GM12878 (cell line): ENCODE measurements at regions not wholly inside any gene's neighbourhood (a gene's known extent, or its start where the extent isn't known, plus 50 kb on each side); places are given as distances from the start of the nearest gene placed in this dataset.

Experiments
- BCL11A ChIP-seq: IDR thresholded peaks from 2 replicates; pipeline ENCODE4 v1.6.1; 2011; ENCODE audit warnings: low read depth, low read length
- CHD2 ChIP-seq: IDR thresholded peaks from 2 replicates; pipeline ENCODE4 v1.6.1; 2011; ENCODE audit warnings: low read depth, low read length, improper control_type of control experiment, borderline replicate concordance
- RUNX3 ChIP-seq: IDR thresholded peaks from 2 replicates; pipeline ENCODE4 v1.6.1; 2012; ENCODE audit warnings: low read length, inconsistent platforms
- SUPT20H ChIP-seq: IDR thresholded peaks from 2 replicates; pipeline ENCODE4 v1.6.1; 2011; ENCODE audit warnings: low read depth, mild to moderate bottlenecking, low read length, moderate library complexity, borderline replicate concordance; ENCODE audit not compliant: control insufficient read depth
- TF ChIP-seq, protein P1 (sequence below), 3 experiments: IDR thresholded peaks in 2 of 3; conservative IDR thresholded peaks in 1 of 3; 2 replicates each; pipeline ENCODE4 v1.5.1; 2011; ENCODE audit warnings: low read depth in 3 of 3, low read length in 3 of 3, mild to moderate bottlenecking in 3 of 3, control low read depth in 2 of 3, moderate library complexity in 2 of 3, inconsistent platforms in 1 of 3, mixed read lengths in 1 of 3; ENCODE audit not compliant: control insufficient read depth in 2 of 3, insufficient read depth in 1 of 3; ENCODE audit errors: extremely low read depth in 1 of 3
- TF ChIP-seq, protein P2 (sequence below): IDR thresholded peaks from 2 replicates; pipeline ENCODE4 v1.6.1; 2011; ENCODE audit warnings: borderline replicate concordance, low read depth, mild to moderate bottlenecking, moderate library complexity, mixed read lengths, low read length; ENCODE audit not compliant: insufficient read depth; ENCODE audit errors: extremely low read length
- TF ChIP-seq, protein P3 (sequence below): fragments of 450-650 bp; IDR thresholded peaks from 2 replicates; pipeline ENCODE4 v1.6.1; 2014; ENCODE audit warnings: mild to moderate bottlenecking

DNA sequence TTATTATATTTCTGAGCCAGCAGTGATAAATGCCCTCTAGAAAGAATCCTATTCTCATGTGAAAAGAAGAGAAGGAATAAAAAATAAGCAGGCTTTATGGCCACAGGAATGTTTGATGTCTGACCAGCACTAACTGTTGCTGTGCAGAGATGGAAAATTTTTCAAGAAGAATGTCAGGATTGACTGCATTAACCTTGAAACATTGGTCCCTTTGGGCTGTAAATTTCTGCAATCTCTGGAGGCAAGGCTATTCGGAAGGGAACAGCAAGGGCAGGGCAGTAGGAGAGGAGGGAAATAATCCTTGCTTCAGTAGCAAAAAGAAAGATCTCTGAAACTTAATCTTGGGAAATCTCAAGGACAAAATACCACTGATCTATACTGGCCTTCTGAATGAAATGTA, 415.2 kb downstream of the DNAH5 start:
- TF ChIP-seq, protein P1, sequence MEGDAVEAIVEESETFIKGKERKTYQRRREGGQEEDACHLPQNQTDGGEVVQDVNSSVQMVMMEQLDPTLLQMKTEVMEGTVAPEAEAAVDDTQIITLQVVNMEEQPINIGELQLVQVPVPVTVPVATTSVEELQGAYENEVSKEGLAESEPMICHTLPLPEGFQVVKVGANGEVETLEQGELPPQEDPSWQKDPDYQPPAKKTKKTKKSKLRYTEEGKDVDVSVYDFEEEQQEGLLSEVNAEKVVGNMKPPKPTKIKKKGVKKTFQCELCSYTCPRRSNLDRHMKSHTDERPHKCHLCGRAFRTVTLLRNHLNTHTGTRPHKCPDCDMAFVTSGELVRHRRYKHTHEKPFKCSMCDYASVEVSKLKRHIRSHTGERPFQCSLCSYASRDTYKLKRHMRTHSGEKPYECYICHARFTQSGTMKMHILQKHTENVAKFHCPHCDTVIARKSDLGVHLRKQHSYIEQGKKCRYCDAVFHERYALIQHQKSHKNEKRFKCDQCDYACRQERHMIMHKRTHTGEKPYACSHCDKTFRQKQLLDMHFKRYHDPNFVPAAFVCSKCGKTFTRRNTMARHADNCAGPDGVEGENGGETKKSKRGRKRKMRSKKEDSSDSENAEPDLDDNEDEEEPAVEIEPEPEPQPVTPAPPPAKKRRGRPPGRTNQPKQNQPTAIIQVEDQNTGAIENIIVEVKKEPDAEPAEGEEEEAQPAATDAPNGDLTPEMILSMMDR (IDR thresholded peaks at IDR 0.05 in 2 of 3, conservative IDR thresholded peaks at IDR 0.05 in 1 of 3; ENCODE audit: control insufficient read depth in 2 of 3, extremely low read depth in 1 of 3, insufficient read depth in 1 of 3, low read depth in 3 of 3, low read length in 3 of 3), result no peak
- TF ChIP-seq CHD2 (no peak), BCL11A (no peak), RUNX3 (no peak), SUPT20H (no peak)
- TF ChIP-seq, protein P2, sequence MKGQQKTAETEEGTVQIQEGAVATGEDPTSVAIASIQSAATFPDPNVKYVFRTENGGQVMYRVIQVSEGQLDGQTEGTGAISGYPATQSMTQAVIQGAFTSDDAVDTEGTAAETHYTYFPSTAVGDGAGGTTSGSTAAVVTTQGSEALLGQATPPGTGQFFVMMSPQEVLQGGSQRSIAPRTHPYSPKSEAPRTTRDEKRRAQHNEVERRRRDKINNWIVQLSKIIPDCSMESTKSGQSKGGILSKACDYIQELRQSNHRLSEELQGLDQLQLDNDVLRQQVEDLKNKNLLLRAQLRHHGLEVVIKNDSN, result no peak
- TF ChIP-seq, protein P3, sequence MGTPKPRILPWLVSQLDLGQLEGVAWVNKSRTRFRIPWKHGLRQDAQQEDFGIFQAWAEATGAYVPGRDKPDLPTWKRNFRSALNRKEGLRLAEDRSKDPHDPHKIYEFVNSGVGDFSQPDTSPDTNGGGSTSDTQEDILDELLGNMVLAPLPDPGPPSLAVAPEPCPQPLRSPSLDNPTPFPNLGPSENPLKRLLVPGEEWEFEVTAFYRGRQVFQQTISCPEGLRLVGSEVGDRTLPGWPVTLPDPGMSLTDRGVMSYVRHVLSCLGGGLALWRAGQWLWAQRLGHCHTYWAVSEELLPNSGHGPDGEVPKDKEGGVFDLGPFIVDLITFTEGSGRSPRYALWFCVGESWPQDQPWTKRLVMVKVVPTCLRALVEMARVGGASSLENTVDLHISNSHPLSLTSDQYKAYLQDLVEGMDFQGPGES, result no peak
